ENCODE measurements at regions not wholly inside any gene's neighbourhood (a gene's known extent, or its start where the extent isn't known, plus 50 kb on each side); places are given as distances from the start of the nearest gene placed in this dataset.

DNA sequence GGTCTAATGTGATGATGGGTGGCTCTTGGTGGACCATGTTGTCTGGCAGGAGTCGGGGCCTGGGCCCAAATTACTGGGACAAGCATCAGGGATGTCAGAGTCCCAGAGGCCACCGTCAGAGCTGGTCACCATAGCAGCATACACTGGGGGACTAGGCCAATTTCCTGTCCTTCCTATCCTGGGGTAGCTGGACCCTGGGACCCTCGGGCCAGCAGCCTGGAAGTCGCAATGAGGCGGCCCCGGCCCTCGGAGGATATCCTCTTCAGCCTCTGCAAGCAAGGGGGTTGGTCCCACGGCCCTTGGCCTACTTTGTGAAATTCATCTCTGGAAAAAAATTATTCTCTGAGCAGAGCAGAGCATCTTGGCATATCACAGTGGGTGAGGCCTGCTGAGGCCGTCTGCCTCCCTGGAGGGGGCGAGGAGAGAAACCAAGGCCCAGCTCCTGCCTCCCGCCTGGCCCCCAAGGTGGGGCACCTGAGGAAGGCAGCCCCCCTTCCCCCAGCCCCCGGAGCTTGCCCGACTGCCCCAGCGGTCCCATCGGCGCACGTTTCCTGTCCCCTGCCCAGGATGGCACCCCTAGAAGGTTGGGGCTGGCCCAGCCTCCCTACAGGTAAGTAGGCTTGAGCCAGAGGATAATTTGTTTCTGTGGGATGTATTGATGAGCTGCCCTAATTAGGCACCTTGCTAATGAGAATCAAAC is 135.0 kb upstream of the MYL2 start (continued):
- TF ChIP-seq, protein P1, sequence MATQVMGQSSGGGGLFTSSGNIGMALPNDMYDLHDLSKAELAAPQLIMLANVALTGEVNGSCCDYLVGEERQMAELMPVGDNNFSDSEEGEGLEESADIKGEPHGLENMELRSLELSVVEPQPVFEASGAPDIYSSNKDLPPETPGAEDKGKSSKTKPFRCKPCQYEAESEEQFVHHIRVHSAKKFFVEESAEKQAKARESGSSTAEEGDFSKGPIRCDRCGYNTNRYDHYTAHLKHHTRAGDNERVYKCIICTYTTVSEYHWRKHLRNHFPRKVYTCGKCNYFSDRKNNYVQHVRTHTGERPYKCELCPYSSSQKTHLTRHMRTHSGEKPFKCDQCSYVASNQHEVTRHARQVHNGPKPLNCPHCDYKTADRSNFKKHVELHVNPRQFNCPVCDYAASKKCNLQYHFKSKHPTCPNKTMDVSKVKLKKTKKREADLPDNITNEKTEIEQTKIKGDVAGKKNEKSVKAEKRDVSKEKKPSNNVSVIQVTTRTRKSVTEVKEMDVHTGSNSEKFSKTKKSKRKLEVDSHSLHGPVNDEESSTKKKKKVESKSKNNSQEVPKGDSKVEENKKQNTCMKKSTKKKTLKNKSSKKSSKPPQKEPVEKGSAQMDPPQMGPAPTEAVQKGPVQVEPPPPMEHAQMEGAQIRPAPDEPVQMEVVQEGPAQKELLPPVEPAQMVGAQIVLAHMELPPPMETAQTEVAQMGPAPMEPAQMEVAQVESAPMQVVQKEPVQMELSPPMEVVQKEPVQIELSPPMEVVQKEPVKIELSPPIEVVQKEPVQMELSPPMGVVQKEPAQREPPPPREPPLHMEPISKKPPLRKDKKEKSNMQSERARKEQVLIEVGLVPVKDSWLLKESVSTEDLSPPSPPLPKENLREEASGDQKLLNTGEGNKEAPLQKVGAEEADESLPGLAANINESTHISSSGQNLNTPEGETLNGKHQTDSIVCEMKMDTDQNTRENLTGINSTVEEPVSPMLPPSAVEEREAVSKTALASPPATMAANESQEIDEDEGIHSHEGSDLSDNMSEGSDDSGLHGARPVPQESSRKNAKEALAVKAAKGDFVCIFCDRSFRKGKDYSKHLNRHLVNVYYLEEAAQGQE (IDR thresholded peaks at IDR 0.05) = no peak
- TF ChIP-seq HNF4A (conservative IDR thresholded peaks at IDR 0.05) (no peak), HNF4G (IDR thresholded peaks at IDR 0.05) (no peak), EGR1 (IDR thresholded peaks at IDR 0.05; ENCODE audit: low read depth in 2 of 2) (no peak)
- TF ChIP-seq, protein P2, sequence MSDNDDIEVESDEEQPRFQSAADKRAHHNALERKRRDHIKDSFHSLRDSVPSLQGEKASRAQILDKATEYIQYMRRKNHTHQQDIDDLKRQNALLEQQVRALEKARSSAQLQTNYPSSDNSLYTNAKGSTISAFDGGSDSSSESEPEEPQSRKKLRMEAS (IDR thresholded peaks at IDR 0.05) = no peak

DNA sequence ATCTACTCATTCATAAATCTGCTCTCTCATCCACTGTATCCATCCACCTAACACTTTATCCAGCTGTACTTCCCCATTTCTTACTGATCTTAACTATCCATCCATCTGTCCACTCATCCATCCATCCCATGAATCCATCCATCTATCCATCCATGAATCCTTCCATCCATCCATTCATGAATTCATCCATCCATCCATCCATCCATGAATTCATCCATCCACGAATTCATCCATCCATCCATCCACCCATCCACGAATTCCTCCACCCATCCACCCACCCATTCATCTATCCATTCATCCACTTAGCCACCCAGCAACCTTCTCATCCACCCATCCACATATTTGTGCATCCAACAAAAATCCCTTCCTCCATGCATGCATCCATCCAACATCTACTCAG is 128.6 kb upstream of the MYL2 start:
- no peak for DNase-seq (ENCODE audit: low spot score)
- no peak for TF ChIP-seq YY1 (IDR thresholded peaks at IDR 0.05)
- no peak for TF ChIP-seq GABPA (IDR thresholded peaks at IDR 0.05 in 1 of 2, conservative IDR thresholded peaks at IDR 0.05 in 1 of 2)
- no peak for TF ChIP-seq HNF4G (IDR thresholded peaks at IDR 0.05)
- TF ChIP-seq, protein P3, sequence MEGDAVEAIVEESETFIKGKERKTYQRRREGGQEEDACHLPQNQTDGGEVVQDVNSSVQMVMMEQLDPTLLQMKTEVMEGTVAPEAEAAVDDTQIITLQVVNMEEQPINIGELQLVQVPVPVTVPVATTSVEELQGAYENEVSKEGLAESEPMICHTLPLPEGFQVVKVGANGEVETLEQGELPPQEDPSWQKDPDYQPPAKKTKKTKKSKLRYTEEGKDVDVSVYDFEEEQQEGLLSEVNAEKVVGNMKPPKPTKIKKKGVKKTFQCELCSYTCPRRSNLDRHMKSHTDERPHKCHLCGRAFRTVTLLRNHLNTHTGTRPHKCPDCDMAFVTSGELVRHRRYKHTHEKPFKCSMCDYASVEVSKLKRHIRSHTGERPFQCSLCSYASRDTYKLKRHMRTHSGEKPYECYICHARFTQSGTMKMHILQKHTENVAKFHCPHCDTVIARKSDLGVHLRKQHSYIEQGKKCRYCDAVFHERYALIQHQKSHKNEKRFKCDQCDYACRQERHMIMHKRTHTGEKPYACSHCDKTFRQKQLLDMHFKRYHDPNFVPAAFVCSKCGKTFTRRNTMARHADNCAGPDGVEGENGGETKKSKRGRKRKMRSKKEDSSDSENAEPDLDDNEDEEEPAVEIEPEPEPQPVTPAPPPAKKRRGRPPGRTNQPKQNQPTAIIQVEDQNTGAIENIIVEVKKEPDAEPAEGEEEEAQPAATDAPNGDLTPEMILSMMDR (IDR thresholded peaks at IDR 0.05; ENCODE audit: low read depth, low read length, missing input control) = no peak
- TF ChIP-seq JUND (IDR thresholded peaks at IDR 0.05) = no peak
- TF ChIP-seq, protein P2 (IDR thresholded peaks at IDR 0.05) = no peak
- no peak for TF ChIP-seq FOXA2 (IDR thresholded peaks at IDR 0.05)
- TF ChIP-seq TAF1 (conservative IDR thresholded peaks at IDR 0.05) = no peak
- TF ChIP-seq RXRA (IDR thresholded peaks at IDR 0.05) = no peak
- TF ChIP-seq, protein P1 (IDR thresholded peaks at IDR 0.05) = no peak
- TF ChIP-seq HNF4A (conservative IDR thresholded peaks at IDR 0.05) = no peak
- no peak for TF ChIP-seq EGR1 (IDR thresholded peaks at IDR 0.05; ENCODE audit: low read depth in 2 of 2)
- TF ChIP-seq FOXA1 (IDR thresholded peaks at IDR 0.05) = no peak
- TF ChIP-seq NR2F2 (IDR thresholded peaks at IDR 0.05) = no peak
- TF ChIP-seq RAD21 (IDR thresholded peaks at IDR 0.05) = no peak
- TF ChIP-seq, protein P4, sequence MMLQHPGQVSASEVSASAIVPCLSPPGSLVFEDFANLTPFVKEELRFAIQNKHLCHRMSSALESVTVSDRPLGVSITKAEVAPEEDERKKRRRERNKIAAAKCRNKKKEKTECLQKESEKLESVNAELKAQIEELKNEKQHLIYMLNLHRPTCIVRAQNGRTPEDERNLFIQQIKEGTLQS (IDR thresholded peaks at IDR 0.05) = no peak
- no peak for TF ChIP-seq SP1 (IDR thresholded peaks at IDR 0.05)
- Histone ChIP-seq H3K4me1 (ENCODE audit: control insufficient read depth in 4 of 4, insufficient read depth in 4 of 4, low read length in 3 of 4) (no peaks in the 10 kb centered on the region), H3K9me3 (ENCODE audit: control insufficient read depth in 4 of 4, low read length in 3 of 4) (no peaks in the 10 kb centered on the region), H3K27ac (ENCODE audit: low read depth in 1 of 2, low read length in 2 of 2) (no peak overlapping the region), H3K36me3 (ENCODE audit: control insufficient read depth in 4 of 4, insufficient read depth in 3 of 4, low read depth in 1 of 4, low read length in 3 of 4) (no peaks in the 10 kb centered on the region), H3K4me3 (ENCODE audit: low read depth in 1 of 3, low read length in 3 of 3) (no peak overlapping the region), H3K9ac (ENCODE audit: low read depth in 1 of 2, low read length in 2 of 2) (no peak overlapping the region), H3K27me3 (ENCODE audit: control insufficient read depth in 4 of 4, insufficient read depth in 4 of 4, low read length in 3 of 4) (no peaks in the 10 kb centered on the region)
- WGBS = 72% methylated on average over 2 of the region's 2 CpGs
